ENCODE measurements at regions not wholly inside any gene's neighbourhood (a gene's known extent, or its start where the extent isn't known, plus 50 kb on each side); places are given as distances from the start of the nearest gene placed in this dataset.

- no peak for DNase-seq
These were observed 226.4 kb upstream of the AMIGO2 start for GRCh38 chr12:47306130-47306529.

- DNase-seq = no peak
These were observed 225.7 kb upstream of the AMIGO2 start for GRCh38 chr12:47305464-47305863.

GRCh38 chr12:47303995-47304560 is 224.3 kb upstream of the AMIGO2 start:
- no peak for DNase-seq

DNA sequence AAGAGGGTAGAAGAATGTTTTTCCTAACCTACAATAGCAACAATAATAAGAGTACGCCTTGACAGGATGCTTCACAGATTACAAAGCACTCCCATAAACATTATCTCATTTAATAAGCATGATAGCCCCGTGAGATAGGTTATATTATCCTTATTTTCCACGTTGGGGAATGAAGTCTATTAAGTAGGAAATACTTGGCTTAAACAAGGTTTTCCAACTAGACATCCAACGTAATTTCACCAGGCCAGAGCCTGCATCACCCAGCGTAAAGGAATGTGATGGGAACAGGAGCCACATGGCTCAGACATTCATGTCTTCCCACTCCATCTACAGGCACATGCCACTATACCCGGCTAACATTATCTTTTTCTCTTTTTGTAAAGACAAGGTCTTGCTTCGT is 223.4 kb upstream of the AMIGO2 start:
- DNase-seq = no peak

- DNase-seq = no peak
These were observed 222.4 kb upstream of the AMIGO2 start for GRCh38 chr12:47302111-47302671.

DNA sequence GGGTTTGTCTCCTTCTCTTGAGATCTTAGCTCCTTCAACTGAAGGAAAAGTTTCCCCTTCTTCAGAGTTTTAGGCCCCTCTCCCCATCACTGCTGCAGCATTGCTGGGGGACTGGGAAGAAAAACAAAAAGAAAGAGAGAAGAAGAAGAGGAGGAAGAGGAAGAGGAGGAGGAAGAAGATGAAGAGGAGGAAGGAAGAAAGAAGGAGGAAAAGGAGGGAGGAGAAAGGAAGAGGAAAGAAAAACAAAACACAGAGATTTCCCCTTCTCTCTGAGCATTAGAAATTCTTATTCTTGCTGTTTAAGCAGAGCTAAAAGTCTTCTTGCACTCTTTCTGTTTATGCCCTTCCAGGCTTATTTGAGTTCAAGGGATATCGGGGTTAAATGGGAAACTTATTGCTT is 219.8 kb upstream of the AMIGO2 start:
- no peak for DNase-seq

- no peak for DNase-seq
These were observed 218.2 kb upstream of the AMIGO2 start for GRCh38 chr12:47297993-47298392.

DNA sequence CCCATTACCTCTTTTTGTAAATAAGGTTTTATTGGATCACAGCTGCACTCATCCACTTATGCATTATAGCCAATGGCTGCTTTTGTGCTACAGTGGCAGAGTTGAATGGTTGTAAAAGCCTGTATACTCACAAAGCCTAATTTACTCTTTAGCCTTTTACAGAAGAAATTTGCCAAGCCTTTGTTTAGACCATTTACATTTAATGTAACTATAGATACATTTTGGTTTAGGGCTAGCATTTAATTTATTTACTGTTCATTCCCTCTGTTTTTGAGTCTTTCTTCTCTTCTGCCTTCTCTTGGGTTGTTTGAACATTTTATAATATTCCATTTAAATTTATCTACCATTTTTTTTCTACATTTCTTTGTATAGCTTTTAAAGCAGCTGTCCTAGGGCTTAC is 217.1 kb upstream of the AMIGO2 start:
- DNase-seq = no peak

DNA sequence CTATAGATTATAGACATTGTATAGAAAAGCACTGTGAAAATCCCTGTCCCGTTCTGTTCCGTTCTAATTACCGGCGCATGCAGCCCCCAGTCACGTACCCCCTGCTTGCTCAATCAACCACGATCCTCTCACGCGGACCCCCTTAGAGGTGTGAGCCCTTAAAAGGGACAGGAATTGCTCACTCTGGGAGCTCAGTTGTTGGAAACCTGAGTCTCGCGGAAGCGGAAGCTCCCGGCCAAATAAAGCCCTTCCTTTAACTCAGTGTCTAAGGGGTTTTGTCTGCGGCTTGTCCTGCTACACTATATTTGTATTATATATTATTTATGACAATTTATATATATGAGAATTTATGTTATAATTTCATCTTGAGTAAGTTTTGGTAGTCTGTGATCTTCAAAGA is 213.6 kb upstream of the AMIGO2 start:
- DNase-seq = no peak

GRCh38 chr12:47286676-47287075 is 206.9 kb upstream of the AMIGO2 start:
- no peak for DNase-seq

Data from right kidney (tissue), 1 donor.